Erythroblast (primary cell): ENCODE measurements at regions not wholly inside any gene's neighbourhood (a gene's known extent, or its start where the extent isn't known, plus 50 kb on each side); places are given as distances from the start of the nearest gene placed in this dataset.

Source experiments
- GATA1 ChIP-seq: IDR thresholded peaks from 2 replicates; pipeline ENCODE4 v1.6.1; 2011; ENCODE audit warnings: low read depth, mild to moderate bottlenecking, control low read depth, low read length, moderate library complexity
- POLR2A ChIP-seq: IDR thresholded peaks from 2 replicates; pipeline ENCODE4 v1.6.1; 2011; ENCODE audit warnings: mild to moderate bottlenecking, low read length

DNA sequence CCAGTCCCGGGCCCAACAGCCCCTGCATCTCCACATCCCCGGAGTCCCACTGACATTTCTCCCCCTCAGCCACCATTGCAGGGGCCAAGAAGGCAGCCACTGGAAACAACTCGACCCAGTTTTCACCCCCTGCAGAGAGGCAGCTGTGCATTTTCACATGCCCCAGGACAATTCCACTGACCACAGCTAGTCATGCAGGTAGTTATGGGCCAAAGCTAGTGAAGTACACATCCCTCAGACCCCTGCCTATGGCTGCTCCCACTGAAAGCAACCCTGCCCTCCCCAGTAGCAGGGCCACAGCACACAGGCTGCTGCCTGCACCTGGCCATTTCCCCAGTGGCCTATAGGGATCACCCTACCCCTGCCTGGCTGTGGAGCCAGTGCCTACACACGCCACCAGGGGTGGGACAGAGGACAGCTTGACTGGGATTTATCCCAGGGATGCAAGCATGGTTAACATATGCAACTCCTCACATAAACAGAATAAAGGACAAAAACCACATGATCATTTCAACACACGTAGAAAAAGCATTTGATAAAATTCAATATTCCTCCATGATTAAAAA is 154.0 kb downstream of the NDUFA12 start:
- TF ChIP-seq POLR2A (no peak), GATA1 (no peak)
